Fibroblast of pulmonary artery (primary cell): ENCODE measurements at regions not wholly inside any gene's neighbourhood (a gene's known extent, or its start where the extent isn't known, plus 50 kb on each side); places are given as distances from the start of the nearest gene placed in this dataset.

Experiments used
- DNase-seq: peaks from one replicate; pipeline ENCODE4 v3.0.0-alpha.2; 2010; ENCODE audit warnings: low read depth
- H3K4me3 ChIP-seq: replicated peaks from 2 replicates; pipeline ENCODE4 v1.5.1; 2011; ENCODE audit warnings: low read depth, mild to moderate bottlenecking, control low read depth, low read length, moderate library complexity
- TF ChIP-seq, protein P1 (sequence below): IDR thresholded peaks from 2 replicates; pipeline ENCODE4 v1.5.1; 2011; ENCODE audit warnings: mild to moderate bottlenecking, control low read depth, low read length, inconsistent platforms; ENCODE audit errors: missing control alignments

DNA sequence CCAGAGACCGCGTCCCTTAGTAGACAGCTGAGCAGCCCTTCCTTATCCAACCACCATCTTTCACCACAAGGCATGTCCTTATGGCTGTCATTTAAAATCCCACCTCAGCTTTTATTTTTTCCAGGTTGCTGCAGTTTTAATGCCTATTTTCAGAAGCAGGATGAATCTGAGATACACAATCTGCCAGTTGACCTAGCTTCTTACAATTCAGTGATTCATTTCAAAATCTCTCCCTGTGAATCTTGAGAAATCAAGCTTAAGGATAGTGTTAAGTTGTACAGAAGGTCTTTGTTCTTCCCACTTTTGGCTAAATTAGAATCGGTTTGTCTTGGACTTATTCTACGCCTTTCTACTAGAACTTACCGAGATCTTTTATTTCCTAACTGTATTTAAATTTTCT, 522.3 kb upstream of the CFAP20DC start:
- TF ChIP-seq, protein P1, sequence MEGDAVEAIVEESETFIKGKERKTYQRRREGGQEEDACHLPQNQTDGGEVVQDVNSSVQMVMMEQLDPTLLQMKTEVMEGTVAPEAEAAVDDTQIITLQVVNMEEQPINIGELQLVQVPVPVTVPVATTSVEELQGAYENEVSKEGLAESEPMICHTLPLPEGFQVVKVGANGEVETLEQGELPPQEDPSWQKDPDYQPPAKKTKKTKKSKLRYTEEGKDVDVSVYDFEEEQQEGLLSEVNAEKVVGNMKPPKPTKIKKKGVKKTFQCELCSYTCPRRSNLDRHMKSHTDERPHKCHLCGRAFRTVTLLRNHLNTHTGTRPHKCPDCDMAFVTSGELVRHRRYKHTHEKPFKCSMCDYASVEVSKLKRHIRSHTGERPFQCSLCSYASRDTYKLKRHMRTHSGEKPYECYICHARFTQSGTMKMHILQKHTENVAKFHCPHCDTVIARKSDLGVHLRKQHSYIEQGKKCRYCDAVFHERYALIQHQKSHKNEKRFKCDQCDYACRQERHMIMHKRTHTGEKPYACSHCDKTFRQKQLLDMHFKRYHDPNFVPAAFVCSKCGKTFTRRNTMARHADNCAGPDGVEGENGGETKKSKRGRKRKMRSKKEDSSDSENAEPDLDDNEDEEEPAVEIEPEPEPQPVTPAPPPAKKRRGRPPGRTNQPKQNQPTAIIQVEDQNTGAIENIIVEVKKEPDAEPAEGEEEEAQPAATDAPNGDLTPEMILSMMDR, result no peak
- H3K4me3 ChIP-seq, result no peak overlapping the region
- no peak for DNase-seq

DNA sequence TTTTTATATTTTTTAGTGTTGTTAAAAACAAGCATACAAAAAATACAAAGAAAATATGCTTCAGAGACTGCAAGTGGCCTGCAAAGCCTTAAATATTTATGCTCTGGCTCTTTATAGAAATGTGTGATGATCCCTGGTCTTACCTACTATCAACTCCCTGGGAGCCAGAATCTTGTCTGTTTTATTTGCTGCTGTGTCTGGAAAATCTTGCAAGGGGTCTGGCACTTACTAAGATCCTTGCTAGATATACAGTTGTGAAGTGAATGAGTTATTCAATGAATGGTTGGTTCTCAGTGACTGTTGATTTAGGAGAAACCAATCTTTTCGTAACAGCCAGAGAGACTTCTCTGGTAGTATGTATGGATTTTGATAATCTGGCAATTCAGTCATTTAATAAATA, 521.0 kb upstream of the CFAP20DC start:
- no peak for DNase-seq
- H3K4me3 ChIP-seq, result no peak overlapping the region
- TF ChIP-seq, protein P1, result no peak

DNA sequence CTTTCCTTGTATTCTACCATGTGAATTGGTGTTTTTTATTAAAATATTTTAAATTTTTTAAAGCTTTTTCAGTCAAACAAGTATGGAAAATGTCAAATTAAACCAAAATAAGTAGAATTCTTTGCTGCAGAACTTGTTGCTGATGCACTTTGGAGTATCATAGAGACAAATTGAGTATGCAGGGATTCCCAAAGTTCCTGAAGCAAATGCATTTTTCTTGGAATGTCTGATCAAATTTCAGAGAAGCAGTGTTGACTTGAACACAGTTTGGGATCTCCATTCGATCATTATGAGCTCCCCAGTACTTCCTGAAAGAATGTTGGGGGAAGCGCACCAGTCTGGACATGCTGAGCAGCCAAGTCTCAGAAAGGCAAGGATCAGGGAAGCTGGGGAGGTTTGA, 517.8 kb upstream of the CFAP20DC start:
- DNase-seq, result no peak
- TF ChIP-seq, protein P1, result no peak
- no peak overlapping the region for H3K4me3 ChIP-seq

DNA sequence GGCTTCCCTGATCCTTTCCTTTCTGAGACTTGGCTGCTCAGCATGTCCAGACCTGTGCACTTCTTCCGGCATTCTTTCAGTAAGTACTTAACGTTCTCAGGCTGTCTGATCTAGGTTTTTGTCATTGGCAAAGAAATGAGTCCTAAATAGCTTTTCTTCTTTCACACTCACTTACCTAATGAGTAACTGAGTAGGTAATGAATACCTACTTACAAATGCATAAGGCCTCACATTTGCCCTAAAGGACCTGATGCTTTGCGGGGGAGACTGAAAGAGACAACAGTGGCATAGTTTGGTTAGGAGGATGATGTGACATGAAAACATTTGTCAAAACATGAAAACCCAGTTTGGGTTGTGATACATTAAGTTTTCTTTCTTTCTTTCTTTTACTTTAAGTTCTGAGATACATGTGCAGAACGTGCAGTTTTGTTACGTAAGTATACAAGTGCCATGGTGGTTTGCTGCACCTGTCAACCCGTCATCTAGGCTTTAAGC, 516.7 kb upstream of the CFAP20DC start:
- TF ChIP-seq, protein P1, result no peak
- H3K4me3 ChIP-seq, result no peak overlapping the region
- no peak for DNase-seq

DNA sequence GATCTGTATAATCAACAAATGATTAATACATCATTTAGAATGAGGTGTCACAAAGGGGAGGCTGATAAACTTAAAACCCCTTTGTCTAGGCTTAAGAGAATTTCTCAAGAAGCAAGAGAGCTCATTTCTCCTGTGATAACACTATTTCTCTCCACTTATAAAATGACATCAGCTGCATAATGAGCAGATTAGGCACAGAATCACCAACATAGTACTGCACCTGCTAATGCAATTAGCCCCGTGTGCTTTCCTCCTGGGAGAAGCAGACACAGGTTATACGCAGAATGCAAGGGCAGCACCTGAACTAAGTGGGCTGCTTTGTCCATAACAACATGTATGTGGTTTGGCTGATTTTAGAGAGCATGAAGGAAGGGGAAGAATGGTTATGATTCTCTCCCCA, 515.3 kb upstream of the CFAP20DC start:
- TF ChIP-seq, protein P1, result no peak
- DNase-seq, result no peak
- H3K4me3 ChIP-seq, result no peak overlapping the region

DNA sequence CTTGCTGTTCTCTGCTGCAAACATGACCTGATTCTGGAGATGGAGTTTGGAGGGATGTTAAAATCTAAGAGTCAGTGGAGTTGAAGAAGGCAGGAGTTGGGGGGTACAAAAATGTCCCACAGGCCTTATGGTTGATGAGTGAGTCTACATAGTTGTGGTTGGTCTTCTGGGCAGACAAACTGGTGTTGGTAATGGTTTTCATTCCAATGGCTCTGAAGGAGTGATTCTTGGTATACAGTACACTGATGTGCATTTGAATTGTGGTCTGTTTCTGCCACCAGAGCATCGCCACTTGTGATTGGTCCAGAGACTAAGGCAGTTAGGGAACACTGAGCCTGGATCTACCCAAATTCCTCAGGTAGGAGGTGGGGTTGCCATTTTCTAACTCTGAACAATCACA, 514.1 kb upstream of the CFAP20DC start:
- no peak overlapping the region for H3K4me3 ChIP-seq
- TF ChIP-seq, protein P1, result no peak
- DNase-seq, result peak; percentile 6

DNA sequence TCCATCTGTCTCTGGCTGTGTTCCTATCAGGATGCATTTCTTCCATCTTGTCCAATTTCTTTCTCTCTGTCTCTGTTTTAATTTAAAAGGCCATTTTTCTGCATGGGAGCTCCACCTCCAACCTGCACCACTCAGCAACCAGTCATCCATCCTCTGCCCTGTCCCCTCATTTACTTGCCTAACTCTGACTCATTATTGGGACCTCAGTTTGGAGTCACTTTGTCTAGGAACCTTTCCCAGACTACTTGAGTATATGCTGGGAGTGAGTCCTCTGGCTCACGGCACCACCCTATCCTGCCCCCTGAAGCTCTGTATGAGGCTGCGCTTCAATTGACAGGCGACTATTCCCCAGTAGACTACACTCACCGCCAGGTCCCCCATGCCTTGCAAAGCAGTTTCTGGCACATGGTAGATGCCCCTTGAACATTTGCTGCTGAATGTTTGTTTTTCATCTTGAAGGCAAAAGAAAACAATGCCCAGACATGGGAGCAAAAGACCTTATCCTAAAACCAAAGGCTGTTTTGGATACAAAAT, 513.3 kb upstream of the CFAP20DC start:
- H3K4me3 ChIP-seq, result no peak overlapping the region
- TF ChIP-seq, protein P1, result no peak
- no peak for DNase-seq
